ENCODE measurements at regions not wholly inside any gene's neighbourhood (a gene's known extent, or its start where the extent isn't known, plus 50 kb on each side); places are given as distances from the start of the nearest gene placed in this dataset.

DNA sequence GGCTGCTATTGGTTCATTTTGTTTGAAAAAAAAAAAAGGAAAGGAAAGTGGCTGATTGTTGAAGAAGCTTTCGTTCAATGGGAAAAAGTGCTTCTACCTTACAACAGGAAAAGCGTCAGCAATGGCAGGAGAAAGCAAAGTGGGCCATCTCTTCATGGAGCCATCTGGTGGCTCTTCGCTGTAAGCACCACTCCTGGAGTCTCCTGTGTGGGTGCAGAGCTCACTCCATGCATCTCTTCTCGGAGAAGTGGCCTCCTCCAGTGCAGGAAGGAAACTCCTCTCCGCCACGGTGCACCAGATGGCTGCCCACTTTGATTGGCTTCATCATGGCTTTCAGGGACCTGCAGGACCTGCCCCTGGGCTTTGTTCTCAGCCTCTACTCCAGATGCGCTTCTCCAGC is 250.9 kb downstream of the PTEN start:
- Histone ChIP-seq H3K4me1 (replicated peaks in 1 of 4; ENCODE audit: control insufficient read depth in 3 of 4, insufficient read depth in 4 of 4, low read length in 3 of 4) (no peaks in the 10 kb centered on the region; a peak in 2 of 7 replicates), H2BK5ac (ENCODE audit: low read depth, low read length) (no peak overlapping the region), H3K4me2 (ENCODE audit: insufficient read depth in 1 of 2, low read depth in 2 of 2, low read length in 2 of 2) (no peak overlapping the region), H4K8ac (ENCODE audit: extremely low read depth, insufficient read depth, low read length) (no peak overlapping the region), H4K5ac (ENCODE audit: insufficient read length, low read depth, low read length) (no peak overlapping the region), H2BK12ac (ENCODE audit: low read depth, low read length) (0 out of 2 replicates have a peak overlapping the region, but pooled peaks have one; percentile 29), H3K79me2 (ENCODE audit: control insufficient read depth in 1 of 2, insufficient read depth in 2 of 2, low read length in 2 of 2) (no peaks in the 10 kb centered on the region), H4K91ac (replicated peaks; ENCODE audit: insufficient read length, low read length) (no peak overlapping the region), H2BK120ac (replicated peaks; ENCODE audit: low read depth, low read length) (no peak overlapping the region), H3K4me3 (ENCODE audit: extremely low read depth in 1 of 4, insufficient read depth in 2 of 4, low read depth in 3 of 4, low read length in 4 of 4) (no peak overlapping the region), H3K27ac (ENCODE audit: low read depth, low read length) (no peak overlapping the region), H3K23ac (ENCODE audit: insufficient read length) (no peak overlapping the region), H2AFZ (ENCODE audit: low read length) (0 out of 2 replicates have a peak overlapping the region, but pooled peaks have one; percentile 71), H3K56ac (replicated peaks; ENCODE audit: insufficient read length, low read depth, low read length) (no peak overlapping the region), H3K4ac (replicated peaks; ENCODE audit: insufficient read length, low read depth, low read length) (no peak overlapping the region), H3K9ac (replicated peaks in 1 of 4; ENCODE audit: extremely low read depth in 1 of 4, low read depth in 3 of 4, low read length in 3 of 4) (no peak overlapping the region), H4K20me1 (replicated peaks in 1 of 2; ENCODE audit: control insufficient read depth in 1 of 2, insufficient read depth in 2 of 2, low read length in 2 of 2) (no peaks in the 10 kb centered on the region), H3K79me1 (ENCODE audit: low read depth, low read length) (no peaks in the 10 kb centered on the region), H3K9me3 (ENCODE audit: insufficient read depth in 2 of 2, low read depth in 1 of 2, low read length in 1 of 2) (no peaks in the 10 kb centered on the region), H2AK5ac (ENCODE audit: low read depth, low read length) (no peak overlapping the region), H3K18ac (ENCODE audit: extremely low read depth, low read length) (no peak overlapping the region), H3K36me3 (ENCODE audit: control insufficient read depth in 2 of 4, insufficient read depth in 4 of 4, low read length in 3 of 4) (no peaks in the 10 kb centered on the region), H2BK15ac (ENCODE audit: low read length) (0 out of 2 replicates have a peak overlapping the region, but pooled peaks have one; percentile 11), H3K14ac (ENCODE audit: insufficient read length) (no peak overlapping the region), H2BK20ac (ENCODE audit: low read length) (0 out of 2 replicates have a peak overlapping the region, but pooled peaks have one; percentile 23), H3K23me2 (ENCODE audit: low read depth, low read length) (no peaks in the 10 kb centered on the region), H3K27me3 (replicated peaks in 1 of 4; ENCODE audit: control insufficient read depth in 3 of 4, extremely low read depth in 1 of 4, insufficient read depth in 3 of 4, low read length in 3 of 4) (no peaks in the 10 kb centered on the region)
- ChIA-PET POLR2A (ENCODE audit: partially characterized antibody) (interaction anchor here (0.5 to 1.2 kb wide), 3 partner anchors 135 to 249 kb away, joined by 3 to 5 read pairs (median 4); no protein-coding TSS in a partner anchor), CTCF (ENCODE audit: partially characterized antibody) (interaction anchor here (0.6 to 2.4 kb wide), 26 partner anchors 9 to 584 kb away, joined by 3 to 11 read pairs (median 3); no protein-coding TSS in a partner anchor)
- FAIRE-seq (peak; percentile 7), DNase-seq (ENCODE audit: low read depth in 1 of 2, low spot score in 2 of 2) (no peak)
- TF ChIP-seq CTCF (IDR thresholded peaks at IDR 0.05; ENCODE audit: control extremely low read depth in 1 of 3, insufficient read depth in 1 of 3, low read depth in 1 of 3, low read length in 3 of 3), result peak; percentile 61 to 82 (median 69)
- peak; percentile 66; the same call in 1 of the 2 replicates for TF ChIP-seq YY1 (IDR thresholded peaks at IDR 0.05; ENCODE audit: low read depth, low read length)
- TF ChIP-seq POU5F1 (IDR thresholded peaks at IDR 0.05; ENCODE audit: low read depth, low read length), result no peak
- TF ChIP-seq RAD21 (IDR thresholded peaks at IDR 0.05 in 1 of 2, conservative IDR thresholded peaks at IDR 0.05 in 1 of 2; ENCODE audit: low read depth in 2 of 2, low read length in 2 of 2), result peak; percentile 66 to 75
- 75% methylated on average over 7 of the region's 7 CpGs; no CpG with 5 or more reads in 1 of the 2 experiments for WGBS, 2 experiments (ENCODE audit: extremely low coverage in 1 of 2, insufficient coverage in 1 of 2, insufficient read length in 1 of 2, insufficient replicate concordance in 2 of 2, low coverage in 1 of 2, low lambda C conversion rate in 2 of 2, missing lambda C conversion rate in 1 of 2)

All from H1 (cell line).